Body of pancreas (tissue), 4 donors: ENCODE measurements at regions not wholly inside any gene's neighbourhood (a gene's known extent, or its start where the extent isn't known, plus 50 kb on each side); places are given as distances from the start of the nearest gene placed in this dataset.

Experiments
- POLR2A ChIP-seq, 3 donors: fragments of 450-650 bp; IDR thresholded peaks; one replicate each; pipeline ENCODE4 v1.6.1; 2016; ENCODE audit warnings: antibody characterized with exemption in 3 of 3, mild to moderate bottlenecking in 2 of 3
- TF ChIP-seq, protein P1 (sequence below), 7 experiments: fragments of 450-650 bp in 4 of 7; fragments of 200-600 bp in 3 of 7; sonication (generic) in 3 of 7; IDR thresholded peaks; one replicate each; pipeline ENCODE4 v1.5.1; 2016 to 2019; ENCODE audit warnings: antibody characterized with exemption in 7 of 7

DNA sequence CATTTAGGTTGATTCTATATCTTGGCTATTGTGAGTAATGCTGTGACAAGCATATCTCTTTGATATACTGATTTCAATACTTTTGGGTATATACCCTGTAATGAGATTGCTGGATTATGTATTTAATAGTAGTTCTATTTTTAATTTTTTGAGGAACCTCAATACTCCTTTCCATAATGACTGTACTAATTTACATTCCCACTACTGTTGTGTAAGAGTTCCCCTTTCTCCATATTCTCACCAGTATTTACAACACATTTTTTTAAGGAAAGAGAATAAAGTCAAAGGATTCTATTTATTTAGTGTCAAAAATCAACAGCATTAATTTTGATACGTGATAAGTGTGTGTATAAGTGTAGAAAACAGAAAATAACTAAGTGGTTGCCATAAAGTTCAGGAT lies 356.4 kb upstream of the EDIL3 start:
- TF ChIP-seq, protein P1, sequence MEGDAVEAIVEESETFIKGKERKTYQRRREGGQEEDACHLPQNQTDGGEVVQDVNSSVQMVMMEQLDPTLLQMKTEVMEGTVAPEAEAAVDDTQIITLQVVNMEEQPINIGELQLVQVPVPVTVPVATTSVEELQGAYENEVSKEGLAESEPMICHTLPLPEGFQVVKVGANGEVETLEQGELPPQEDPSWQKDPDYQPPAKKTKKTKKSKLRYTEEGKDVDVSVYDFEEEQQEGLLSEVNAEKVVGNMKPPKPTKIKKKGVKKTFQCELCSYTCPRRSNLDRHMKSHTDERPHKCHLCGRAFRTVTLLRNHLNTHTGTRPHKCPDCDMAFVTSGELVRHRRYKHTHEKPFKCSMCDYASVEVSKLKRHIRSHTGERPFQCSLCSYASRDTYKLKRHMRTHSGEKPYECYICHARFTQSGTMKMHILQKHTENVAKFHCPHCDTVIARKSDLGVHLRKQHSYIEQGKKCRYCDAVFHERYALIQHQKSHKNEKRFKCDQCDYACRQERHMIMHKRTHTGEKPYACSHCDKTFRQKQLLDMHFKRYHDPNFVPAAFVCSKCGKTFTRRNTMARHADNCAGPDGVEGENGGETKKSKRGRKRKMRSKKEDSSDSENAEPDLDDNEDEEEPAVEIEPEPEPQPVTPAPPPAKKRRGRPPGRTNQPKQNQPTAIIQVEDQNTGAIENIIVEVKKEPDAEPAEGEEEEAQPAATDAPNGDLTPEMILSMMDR (IDR thresholded peaks at IDR 0.05), result no peak
- no peak for TF ChIP-seq POLR2A (IDR thresholded peaks at IDR 0.05)
